NCI-H2171 treated with DMSO at 0.1 percent for 48 hours (cell line): ENCODE measurements at regions not wholly inside any gene's neighbourhood (a gene's known extent, or its start where the extent isn't known, plus 50 kb on each side); places are given as distances from the start of the nearest gene placed in this dataset.
"Not testable (repeated sequence)": the region's sequence is repeated elsewhere in the genome, so short reads cannot be mapped to it uniquely, and the experiment has no call there.

Experiments
- DNase-seq: peaks from one replicate; lab custom pipeline; 2025; lab: John Stamatoyannopoulos, UW

GRCh38 chr9:84054341-84055010 is 73.9 kb downstream of the RMI1 start:
- no peak for DNase-seq

- DNase-seq, result no peak
Observed at GRCh38 chr9:84057662-84058061, 77.1 kb downstream of the RMI1 start.

GRCh38 chr9:84059936-84060335 is 79.3 kb downstream of the RMI1 start:
- no peak for DNase-seq

- no peak for DNase-seq
Observed at GRCh38 chr9:84061613-84062193, 81.1 kb downstream of the RMI1 start.

- no peak for DNase-seq
Observed at GRCh38 chr9:84062538-84062937, 81.9 kb downstream of the RMI1 start.

- no peak for DNase-seq
Observed at GRCh38 chr9:84067821-84068220, 87.2 kb downstream of the RMI1 start.

GRCh38 chr9:84068872-84069271 is 88.3 kb downstream of the RMI1 start:
- DNase-seq, result no peak

- peak; percentile 2 for DNase-seq
Observed at GRCh38 chr9:84070590-84070989, 90.0 kb downstream of the RMI1 start.

- DNase-seq, result no peak
Observed at GRCh38 chr9:84072621-84073180, 92.1 kb downstream of the RMI1 start.

- no peak for DNase-seq
Observed at GRCh38 chr9:84075004-84075403, 94.4 kb downstream of the RMI1 start.

- no peak for DNase-seq
Observed at GRCh38 chr9:84076384-84076783, 95.8 kb downstream of the RMI1 start.

GRCh38 chr9:84077816-84078215 is 97.2 kb downstream of the RMI1 start:
- DNase-seq, result not testable (repeated sequence)

- no peak for DNase-seq
Observed at GRCh38 chr9:84079994-84080393, 99.4 kb downstream of the RMI1 start.

GRCh38 chr9:84101964-84102632 is 121.5 kb downstream of the RMI1 start:
- no peak for DNase-seq

GRCh38 chr9:84103651-84104377 is 123.2 kb downstream of the RMI1 start:
- DNase-seq, result no peak

- no peak for DNase-seq
Observed at GRCh38 chr9:84107081-84107480, 126.5 kb downstream of the RMI1 start.

- no peak for DNase-seq
Observed at GRCh38 chr9:84107995-84108394, 127.4 kb downstream of the RMI1 start.

- DNase-seq, result no peak
Observed at GRCh38 chr9:84111726-84112125, 131.1 kb downstream of the RMI1 start.

- peak; percentile 12 for DNase-seq
Observed at GRCh38 chr9:84121991-84122523, 141.5 kb downstream of the RMI1 start.

GRCh38 chr9:84122572-84122971 is 142.0 kb downstream of the RMI1 start:
- no peak for DNase-seq

GRCh38 chr9:84123648-84124406 is 143.2 kb downstream of the RMI1 start:
- DNase-seq, result no peak
